HS-5 (cell line): ENCODE measurements at regions not wholly inside any gene's neighbourhood (a gene's known extent, or its start where the extent isn't known, plus 50 kb on each side); places are given as distances from the start of the nearest gene placed in this dataset.

ENCODE experiments used
- DNase-seq: peaks from one replicate; pipeline ENCODE4 v3.0.0-alpha.2; 2012; ENCODE audit warnings: low read depth

- no peak for DNase-seq
Measured at GRCh38 chr7:47636433-47637175, 54.7 kb upstream of the TNS3 start.

GRCh38 chr7:47636081-47636432 is 54.1 kb upstream of the TNS3 start:
- no peak for DNase-seq

- no peak for DNase-seq
Measured at GRCh38 chr7:47635091-47636080, 53.5 kb upstream of the TNS3 start.

- DNase-seq = no peak
Measured at GRCh38 chr7:47634273-47634672, 52.4 kb upstream of the TNS3 start.

GRCh38 chr7:47633134-47633533 is 51.2 kb upstream of the TNS3 start:
- DNase-seq = no peak
